IMR-90 (cell line): ENCODE measurements at regions not wholly inside any gene's neighbourhood (a gene's known extent, or its start where the extent isn't known, plus 50 kb on each side); places are given as distances from the start of the nearest gene placed in this dataset.

Source experiments
- ATAC-seq: fragments of 200-7000 bp; cut with Tn5 transposase; 2 replicates; pipeline ENCODE4 v1.9.1; 2020; ENCODE audit warnings: low read depth, mild to moderate bottlenecking, moderate library complexity
- BruUV-seq: library from RNA; stranded (reverse); fragments of 400-500 nt; replicated peaks from 2 replicates; lab custom pipeline; 2021; lab: Mats Ljungman, UMichigan
- CTCF ChIA-PET: fragments of 300-600 bp; formaldehyde crosslinking; extraction: SDS; loops from one replicate; lab custom pipeline; 2021; ENCODE audit warnings: antibody characterized with exemption; lab: Yijun Ruan, JAX
- POLR2A ChIA-PET: fragments of 300-600 bp; sonication (Branson Sonifier 250); formaldehyde crosslinking; loops from one replicate; lab custom pipeline; 2022; ENCODE audit warnings: antibody characterized with exemption; ENCODE audit not compliant: unreplicated experiment; lab: Charles Lee
- DNase-seq: peaks from one replicate; pipeline ENCODE4 v3.0.0; 2013
- H2AFZ ChIP-seq: replicated peaks from 2 replicates; pipeline ENCODE3; 2013; ENCODE audit warnings: low read length, mild to moderate bottlenecking; ENCODE audit not compliant: poor library complexity
- H2AK5ac ChIP-seq: 2 replicates; pipeline ENCODE4 v1.6.1; 2013; ENCODE audit warnings: low read depth, low read length, inconsistent platforms
- H2AK9ac ChIP-seq: replicated peaks from 2 replicates; pipeline ENCODE3; 2013; ENCODE audit warnings: mild to moderate bottlenecking, low read depth, low read length, moderate library complexity; ENCODE audit not compliant: poor library complexity
- H2BK120ac ChIP-seq: 2 replicates; pipeline ENCODE4 v1.6.1; 2013; ENCODE audit warnings: low read depth, low read length, inconsistent platforms
- H2BK15ac ChIP-seq: 3 replicates; pipeline ENCODE4 v1.6.1; 2013; ENCODE audit warnings: low read depth, low read length, inconsistent platforms
- H2BK20ac ChIP-seq: 2 replicates; pipeline ENCODE4 v1.6.1; 2013; ENCODE audit warnings: low read depth, mild to moderate bottlenecking, inconsistent platforms, low read length, moderate library complexity
- H2BK5ac ChIP-seq: 2 replicates; pipeline ENCODE4 v1.6.1; 2013; ENCODE audit warnings: mild to moderate bottlenecking, low read depth, low read length, inconsistent platforms; ENCODE audit not compliant: poor library complexity, severe bottlenecking
- H3K14ac ChIP-seq: replicated peaks from 2 replicates; pipeline ENCODE4 v1.6.1; 2013; ENCODE audit warnings: low read depth, low read length, inconsistent platforms
- H3K18ac ChIP-seq: 2 replicates; pipeline ENCODE4 v1.6.1; 2013; ENCODE audit warnings: low read depth, low read length, control low read depth
- H3K23ac ChIP-seq: 2 replicates; pipeline ENCODE4 v1.6.1; 2013; ENCODE audit warnings: low read depth, low read length, inconsistent platforms
- H3K27ac ChIP-seq: 2 replicates; pipeline ENCODE4 v1.5.1; 2013; ENCODE audit warnings: mild to moderate bottlenecking, control low read depth, low read length; ENCODE audit not compliant: insufficient read depth
- H3K27me3 ChIP-seq: 2 replicates; pipeline ENCODE4 v1.6.1; 2013; ENCODE audit warnings: low read length; ENCODE audit not compliant: control insufficient read depth, insufficient read depth
- H3K36me3 ChIP-seq: 2 replicates; pipeline ENCODE4 v1.6.1; 2013; ENCODE audit warnings: low read length, mixed read lengths; ENCODE audit not compliant: control insufficient read depth, insufficient read depth
- H3K4ac ChIP-seq: 2 replicates; pipeline ENCODE4 v1.6.1; 2013; ENCODE audit warnings: low read depth, low read length, inconsistent platforms
- H3K4me1 ChIP-seq: 2 replicates; pipeline ENCODE4 v1.6.1; 2013; ENCODE audit warnings: low read length, mixed read lengths; ENCODE audit not compliant: control insufficient read depth, insufficient read depth
- H3K4me2 ChIP-seq: 2 replicates; pipeline ENCODE4 v1.6.1; 2013; ENCODE audit warnings: low read depth, mild to moderate bottlenecking, control low read depth, low read length, moderate library complexity
- H3K4me3 ChIP-seq: 2 replicates; pipeline ENCODE4 v1.5.1; 2013; ENCODE audit warnings: low read depth, mild to moderate bottlenecking, control low read depth, low read length, moderate library complexity; ENCODE audit not compliant: insufficient read depth
- H3K56ac ChIP-seq: 2 replicates; pipeline ENCODE4 v1.6.1; 2013; ENCODE audit warnings: low read length, inconsistent platforms; ENCODE audit not compliant: insufficient read depth; ENCODE audit errors: extremely low read depth
- H3K79me1 ChIP-seq, 2 experiments: 2 replicates each; pipeline ENCODE4 v1.6.1; 2013; ENCODE audit warnings: low read length in 2 of 2, inconsistent platforms in 1 of 2, low read depth in 1 of 2
- H3K9ac ChIP-seq: 2 replicates; pipeline ENCODE4 v1.6.1; 2013; ENCODE audit warnings: low read depth, low read length, control low read depth
- H3K9me1 ChIP-seq: 2 replicates; pipeline ENCODE4 v1.6.1; 2013; ENCODE audit warnings: low read length, inconsistent platforms; ENCODE audit not compliant: insufficient read depth
- H3K9me3 ChIP-seq: 2 replicates; pipeline ENCODE4 v1.6.1; 2013; ENCODE audit warnings: low read length; ENCODE audit not compliant: control insufficient read depth, insufficient read depth
- H4K20me1 ChIP-seq: 2 replicates; pipeline ENCODE4 v1.6.1; 2013; ENCODE audit warnings: low read length, inconsistent platforms; ENCODE audit not compliant: insufficient read depth
- H4K5ac ChIP-seq: 2 replicates; pipeline ENCODE4 v1.6.1; 2013; ENCODE audit warnings: mild to moderate bottlenecking, low read depth, low read length, control low read depth
- H4K8ac ChIP-seq, 2 experiments: 2 replicates each; pipeline ENCODE4 v1.6.1; 2013; ENCODE audit warnings: low read depth in 2 of 2, low read length in 2 of 2, control low read depth in 1 of 2, inconsistent platforms in 1 of 2
- H4K91ac ChIP-seq: 2 replicates; pipeline ENCODE4 v1.6.1; 2013; ENCODE audit warnings: low read depth, low read length, inconsistent platforms; ENCODE audit not compliant: insufficient read depth
- BHLHE40 ChIP-seq: fragments of 150-350 bp; IDR thresholded peaks from 2 replicates; pipeline ENCODE4 v1.6.1; 2016; ENCODE audit warnings: mild to moderate bottlenecking, low read depth, low read length
- FOS ChIP-seq: fragments of 150-350 bp; IDR thresholded peaks from 2 replicates; pipeline ENCODE4 v1.6.1; 2016; ENCODE audit warnings: low read depth, low read length
- MAFK ChIP-seq: IDR thresholded peaks from 2 replicates; pipeline ENCODE4 v1.6.1; 2012; ENCODE audit warnings: low read depth, low read length, improper control_type of control experiment
- MXI1 ChIP-seq: IDR thresholded peaks from 2 replicates; pipeline ENCODE4 v1.6.1; 2012; ENCODE audit warnings: low read depth, mild to moderate bottlenecking, low read length, moderate library complexity, borderline replicate concordance
- NFE2L2 ChIP-seq: fragments of 150-350 bp; IDR thresholded peaks from 2 replicates; pipeline ENCODE4 v1.6.1; 2016; ENCODE audit warnings: low read depth, mild to moderate bottlenecking, low read length
- RCOR1 ChIP-seq: IDR thresholded peaks from 2 replicates; pipeline ENCODE4 v1.6.1; 2012; ENCODE audit warnings: mild to moderate bottlenecking, low read length, improper control_type of control experiment; ENCODE audit not compliant: insufficient replicate concordance
- RFX5 ChIP-seq: IDR thresholded peaks from 2 replicates; pipeline ENCODE4 v1.8.0; 2012; ENCODE audit warnings: low read depth, mild to moderate bottlenecking, low read length, moderate library complexity
- USF2 ChIP-seq: fragments of 150-350 bp; IDR thresholded peaks from 2 replicates; pipeline ENCODE4 v1.6.1; 2017; ENCODE audit warnings: mild to moderate bottlenecking, antibody characterized with exemption, low read length, low read depth
- WGBS, 2 experiments: methylation state at CpG; one replicate each; pipeline versions ENCODE4 v1.1.5 to v1.1.7; 2013; ENCODE audit warnings: missing lambda C conversion rate in 2 of 2; ENCODE audit not compliant: insufficient read length in 1 of 2; ENCODE audit errors: extremely low coverage in 2 of 2; 5-methylcytosine and 5-hydroxymethylcytosine counted together
- dilution Hi-C: fragments of 300-500 bp; cut with HindIII; formaldehyde crosslinking; loops from one replicate; pipeline ENCODE4 v1.14.3; 2018; ENCODE audit warnings: low sequenced_read_pairs; ENCODE audit not compliant: unreplicated experiment
- in situ Hi-C: fragments of 300-500 bp; cut with MboI; formaldehyde crosslinking; loops from 3 replicates; pipeline ENCODE4 v1.14.3; 2019; ENCODE audit warnings: low sequenced_read_pairs, inconsistent platforms, mixed read lengths
- intact Hi-C: fragments of 100-400 bp; cut with micrococcal nuclease; formaldehyde crosslinking; loops from 2 replicates; pipeline ENCODE4 v1.10.0; 2022

- Histone ChIP-seq H3K56ac (no peak overlapping the region), H3K9me3 (no peaks in the 10 kb centered on the region), H3K23ac (no peak overlapping the region), H3K4me3 (no peak overlapping the region), H2AK5ac (no peak overlapping the region), H4K5ac (no peak overlapping the region), H3K9me1 (no peaks in the 10 kb centered on the region), H2AK9ac (no peak overlapping the region), H4K91ac (no peak overlapping the region), H4K20me1 (no peaks in the 10 kb centered on the region), H3K14ac (no peak overlapping the region), H3K4ac (no peak overlapping the region), H3K9ac (no peak overlapping the region), H2BK15ac (no peak overlapping the region), H2AFZ (no peak overlapping the region), H2BK5ac (no peak overlapping the region), H3K27me3 (no peaks in the 10 kb centered on the region), H3K36me3 (no peaks in the 10 kb centered on the region), H2BK120ac (no peak overlapping the region), H3K4me2 (no peak overlapping the region), H3K4me1 (no peaks in the 10 kb centered on the region), H3K18ac (no peak overlapping the region), H3K79me1 (no peaks in the 10 kb centered on the region), H3K27ac (no peak overlapping the region), H2BK20ac (no peak overlapping the region), H4K8ac (no peak overlapping the region)
- dilution Hi-C loops (no loop called here), intact Hi-C loops (no loop called here), in situ Hi-C loops (loop anchor here (10.0 to 25.0 kb wide), 2 partner anchors 595 to 688 kb away; no protein-coding TSS in a partner anchor)
- WGBS, 2 experiments: no CpG with 5 or more reads among the region's 4 CpGs
- ATAC-seq (no peak), DNase-seq (no peak)
- CTCF ChIA-PET: interaction anchor here (0.6 to 2.3 kb wide), 6 partner anchors 13 to 302 kb away, joined by 3 to 10 read pairs (median 5); no protein-coding TSS in a partner anchor
- no TSS peak for BruUV-seq
- TF ChIP-seq RFX5: no peak
- TF ChIP-seq USF2: no peak
- no peak for TF ChIP-seq RCOR1
- no peak for TF ChIP-seq MAFK
- TF ChIP-seq FOS: no peak
- TF ChIP-seq BHLHE40: no peak
- no peak for TF ChIP-seq NFE2L2
- TF ChIP-seq MXI1: no peak
- POLR2A ChIA-PET: no interaction called here
Observed at GRCh38 chr1:99482750-99483149, 163.2 kb upstream of the PALMD start.
